GM12878 (cell line): ENCODE measurements at regions not wholly inside any gene's neighbourhood (a gene's known extent, or its start where the extent isn't known, plus 50 kb on each side); places are given as distances from the start of the nearest gene placed in this dataset.

Source experiments
- ATAC-seq: fragments of 200-7000 bp; cut with Tn5 transposase; 3 replicates; pipeline ENCODE4 v1.9.1; 2020; ENCODE audit warnings: mild to moderate bottlenecking, moderate library complexity
- BruUV-seq: library from RNA; stranded (reverse); fragments of 400-500 nt; replicated peaks from 2 replicates; lab custom pipeline; 2021; lab: Mats Ljungman, UMichigan
- CTCF ChIA-PET: fragments of 300-600 bp; sonication (Branson Sonifier 250); formaldehyde crosslinking; extraction: SDS; loops from one replicate; lab custom pipeline; 2021; ENCODE audit warnings: inconsistent platforms; lab: Yijun Ruan, JAX
- POLR2A ChIA-PET: fragments of 350-600 bp; formaldehyde crosslinking; extraction: SDS; loops from one replicate; lab custom pipeline; 2021; ENCODE audit warnings: inconsistent platforms; lab: Charles Lee
- RAD21 ChIA-PET: fragments of 300-600 bp; sonication (Branson Sonifier 250); formaldehyde crosslinking; loops from one replicate; lab custom pipeline; 2023; ENCODE audit warnings: antibody characterized with exemption; ENCODE audit not compliant: unreplicated experiment; lab: Charles Lee
- SMC1A ChIA-PET: fragments of 300-600 bp; sonication (Branson Sonifier 250); formaldehyde crosslinking; loops from one replicate; lab custom pipeline; 2023; ENCODE audit not compliant: unreplicated experiment, uncharacterized antibody; lab: Charles Lee
- DNase-seq: peaks from one replicate; pipeline ENCODE4 v3.0.0-alpha.2; 2011; ENCODE audit warnings: low read depth, low spot score
- FAIRE-seq: peaks from 3 replicates; lab custom pipeline; 2011; peaks lifted over from hg19 to GRCh38; lab: Jason Lieb, UNC
- H2AFZ ChIP-seq: 2 replicates; pipeline ENCODE4 v1.6.0; 2011; ENCODE audit warnings: low read depth, low read length, control low read depth; ENCODE audit not compliant: control insufficient read depth
- H3K27ac ChIP-seq: 2 replicates; pipeline ENCODE4 v1.5.1; 2011; ENCODE audit warnings: control low read depth; ENCODE audit not compliant: control insufficient read depth, insufficient read depth
- H3K27me3 ChIP-seq, 2 experiments: replicated peaks in 1 of 2; 2 replicates each; pipeline versions ENCODE4 v1.6.0 to v1.6.1; 2011; ENCODE audit warnings: low read length in 1 of 2; ENCODE audit not compliant: control insufficient read depth in 2 of 2, insufficient read depth in 2 of 2
- H3K36me3 ChIP-seq, 2 experiments: 2 replicates each; pipeline ENCODE4 v1.5.1; 2011; ENCODE audit warnings: low read length in 1 of 2; ENCODE audit not compliant: control insufficient read depth in 2 of 2, insufficient read depth in 2 of 2
- H3K4me1 ChIP-seq: 2 replicates; pipeline ENCODE4 v1.6.1; 2011; ENCODE audit warnings: mild to moderate bottlenecking, low read length, moderate library complexity, mixed read lengths; ENCODE audit not compliant: control insufficient read depth, insufficient read depth
- H3K4me2 ChIP-seq: 2 replicates; pipeline ENCODE4 v1.6.0; 2011; ENCODE audit warnings: control low read depth; ENCODE audit not compliant: control insufficient read depth, insufficient read depth
- H3K4me3 ChIP-seq: fragments of 200-600 bp; sonication (generic); 2 replicates; pipeline ENCODE4 v1.5.1; 2016
- H3K79me2 ChIP-seq: 2 replicates; pipeline ENCODE4 v1.6.0; 2011; ENCODE audit warnings: low read length; ENCODE audit not compliant: control insufficient read depth, insufficient read depth
- H3K9ac ChIP-seq: 2 replicates; pipeline ENCODE4 v1.8.0; 2011; ENCODE audit warnings: low read length, control low read depth, mixed read lengths; ENCODE audit not compliant: control insufficient read depth, insufficient read depth
- H3K9me3 ChIP-seq: replicated peaks from 3 replicates; pipeline ENCODE4 v1.5.1; 2011; ENCODE audit warnings: mild to moderate bottlenecking, low read length; ENCODE audit not compliant: control insufficient read depth, insufficient read depth
- H4K20me1 ChIP-seq: 2 replicates; pipeline ENCODE4 v1.6.0; 2011; ENCODE audit not compliant: control insufficient read depth, insufficient read depth
- ATF3 ChIP-seq: IDR thresholded peaks from 2 replicates; pipeline ENCODE4 v1.6.1; 2011; ENCODE audit warnings: low read depth, mild to moderate bottlenecking, low read length, moderate library complexity, borderline replicate concordance; ENCODE audit errors: extremely low read depth
- BCL11A ChIP-seq: IDR thresholded peaks from 2 replicates; pipeline ENCODE4 v1.6.1; 2011; ENCODE audit warnings: low read depth, low read length
- BCLAF1 ChIP-seq: fragments of 450-650 bp; IDR thresholded peaks from 2 replicates; pipeline ENCODE4 v1.6.1; 2017; ENCODE audit warnings: antibody characterized with exemption, mild to moderate bottlenecking, moderate library complexity
- CHD4 ChIP-seq: fragments of 200-600 bp; sonication (generic); IDR thresholded peaks from 2 replicates; pipeline ENCODE4 v1.6.1; 2016; ENCODE audit warnings: mild to moderate bottlenecking
- DPF2 ChIP-seq: fragments of 450-650 bp; IDR thresholded peaks from 2 replicates; pipeline ENCODE4 v1.6.1; 2017; ENCODE audit warnings: mild to moderate bottlenecking
- FOS ChIP-seq: IDR thresholded peaks from 3 replicates; pipeline ENCODE4 v1.6.1; 2011; ENCODE audit warnings: borderline replicate concordance; ENCODE audit not compliant: insufficient read length; ENCODE audit errors: extremely low read depth
- IRF4 ChIP-seq: IDR thresholded peaks from 2 replicates; pipeline ENCODE4 v1.6.1; 2011; ENCODE audit warnings: low read depth, low read length
- JUNB ChIP-seq: IDR thresholded peaks from 2 replicates; pipeline ENCODE4 v1.6.1; 2016; ENCODE audit warnings: antibody characterized with exemption, mild to moderate bottlenecking
- NFIC ChIP-seq: IDR thresholded peaks from 2 replicates; pipeline ENCODE4 v1.6.1; 2012; ENCODE audit warnings: low read depth, mild to moderate bottlenecking, inconsistent platforms, low read length, moderate library complexity
- NFXL1 ChIP-seq: fragments of 450-650 bp; IDR thresholded peaks from 2 replicates; pipeline ENCODE4 v1.6.1; 2017; ENCODE audit warnings: antibody characterized with exemption, mild to moderate bottlenecking, borderline replicate concordance
- NFYA ChIP-seq: IDR thresholded peaks from 2 replicates; pipeline ENCODE4 v1.6.1; 2011; ENCODE audit warnings: low read depth, mild to moderate bottlenecking, low read length, improper control_type of control experiment, borderline replicate concordance
- RELA ChIP-seq: fragments of 450-650 bp; IDR thresholded peaks from 2 replicates; pipeline ENCODE4 v1.8.0; 2014; ENCODE audit warnings: borderline replicate concordance; ENCODE audit not compliant: partially characterized antibody
- SMAD5 ChIP-seq: IDR thresholded peaks from 2 replicates; pipeline ENCODE4 v1.6.1; 2016; ENCODE audit warnings: antibody characterized with exemption, low read depth
- SRF ChIP-seq, 2 experiments: IDR thresholded peaks; 2 replicates each; pipeline ENCODE4 v1.6.1; 2011; ENCODE audit warnings: low read depth in 2 of 2, low read length in 2 of 2, mild to moderate bottlenecking in 1 of 2, moderate library complexity in 1 of 2
- ZNF592 ChIP-seq: fragments of 450-650 bp; IDR thresholded peaks from 2 replicates; pipeline ENCODE4 v1.6.1; 2017; ENCODE audit warnings: mild to moderate bottlenecking, moderate library complexity
- WGBS: methylation state at CpG from one replicate; pipeline ENCODE4 v1.1.6; 2016; ENCODE audit warnings: low lambda C conversion rate; ENCODE audit not compliant: insufficient replicate concordance, insufficient coverage; ENCODE audit errors: missing lambda C conversion rate; 5-methylcytosine and 5-hydroxymethylcytosine counted together
- in situ Hi-C: fragments of 300-500 bp; cut with MboI; formaldehyde crosslinking; loops from 9 replicates; pipeline ENCODE4 v1.14.3; 2018; ENCODE audit warnings: mixed read lengths
- intact Hi-C: fragments of 100-400 bp; cut with micrococcal nuclease; formaldehyde crosslinking; loops from one replicate; pipeline ENCODE4 v1.14.2; 2022; ENCODE audit not compliant: unreplicated experiment

- no peak for TF ChIP-seq FOS
- TF ChIP-seq RELA: no peak
- TF ChIP-seq NFIC: peak; percentile 73
Measured at GRCh38 chr2:147636238-147636882, 208.5 kb upstream of the ACVR2A start (continued).

- H4K20me1 ChIP-seq: no peaks in the 10 kb centered on the region
- ChIA-PET RAD21 (interaction anchor here (0.6 to 1.4 kb wide), 2 partner anchors 9 to 1064 kb away, joined by 3 read pairs; no protein-coding TSS in a partner anchor), POLR2A (interaction anchor here (0.6 kb wide), 1 partner anchor 29 kb away, joined by 4 read pairs; no protein-coding TSS in a partner anchor), SMC1A (interaction anchor here (0.6 to 1.7 kb wide), 5 partner anchors 9 to 74 kb away, joined by 3 to 6 read pairs (median 4); no protein-coding TSS in a partner anchor), CTCF (interaction anchor here (1.2 to 1.6 kb wide), 3 partner anchors 9 to 57 kb away, joined by 4 to 5 read pairs (median 4); no protein-coding TSS in a partner anchor)
- peaks cover 70% of the 10 kb centered on the region for H3K4me1 ChIP-seq
- intact Hi-C loops: loop anchor here (5.0 to 10.0 kb wide), 5 partner anchors 207 to 553 kb away; partner anchors contain the start of genes MBD5 and ORC4
- H3K4me2 ChIP-seq: no peak overlapping the region
- no peak overlapping the region for H2AFZ ChIP-seq
- no peaks in the 10 kb centered on the region for H3K27me3 ChIP-seq
- in situ Hi-C loops: loop anchor here (25.0 kb wide), 1 partner anchor 1952 kb away; the partner anchor contains the start of gene MMADHC
- H3K79me2 ChIP-seq: no peaks in the 10 kb centered on the region
- peak overlapping the region; percentile 66; the same call in 1 of the 2 replicates for H3K27ac ChIP-seq
- 65% methylated on average over 2 of the region's 2 CpGs for WGBS
- FAIRE-seq (no peak), ATAC-seq (no peak), DNase-seq (no peak)
- H3K36me3 ChIP-seq: no peaks in the 10 kb centered on the region
- H3K9me3 ChIP-seq: no peaks in the 10 kb centered on the region
- no TSS peak for BruUV-seq
- no peak overlapping the region for H3K9ac ChIP-seq
- no peak overlapping the region for H3K4me3 ChIP-seq
- TF ChIP-seq SMAD5 (no peak), JUNB (no peak), IRF4 (no peak), BCL11A (no peak), SRF (IDR thresholded peaks at IDR 0.05; ENCODE audit: low read depth in 2 of 2, low read length in 2 of 2) (no peak), ZNF592 (no peak), BCLAF1 (no peak), DPF2 (no peak), NFYA (no peak), ATF3 (no peak), NFXL1 (no peak), CHD4 (no peak)
Measured at GRCh38 chr2:147634826-147635225, 210.0 kb upstream of the ACVR2A start.
